Cardiac septum (tissue), 1 donor: ENCODE measurements at regions not wholly inside any gene's neighbourhood (a gene's known extent, or its start where the extent isn't known, plus 50 kb on each side); places are given as distances from the start of the nearest gene placed in this dataset.

ENCODE experiments used
- DNase-seq: peaks from one replicate; pipeline ENCODE4 v3.0.0-alpha.2; 2020; ENCODE audit warnings: low spot score
- intact Hi-C: fragments of 100-400 bp; cut with DNase I; formaldehyde crosslinking; loops from one replicate; pipeline ENCODE4 v1.14.0; 2022
- donor health status: DM: no; HTN: no; CAD: no.

- intact Hi-C loops, result no loop called here
- DNase-seq, result no peak
Measured at GRCh38 chr12:115860619-115861018, 416.9 kb downstream of the MED13L start.

GRCh38 chr12:115859231-115859630 lies 418.3 kb downstream of the MED13L start:
- DNase-seq, result no peak
- intact Hi-C loops, result no loop called here

- intact Hi-C loops, result no loop called here
Measured at GRCh38 chr12:115857923-115858322, 419.6 kb downstream of the MED13L start.

GRCh38 chr12:115857160-115857920 lies 420.2 kb downstream of the MED13L start:
- no peak for DNase-seq
- intact Hi-C loops, result no loop called here

More at GRCh38 chr12:115857923-115858322, 419.6 kb downstream of the MED13L start:
- no peak for DNase-seq

GRCh38 chr12:115852054-115852453 lies 425.4 kb downstream of the MED13L start:
- intact Hi-C loops, result no loop called here
- no peak for DNase-seq

- intact Hi-C loops, result no loop called here
- no peak for DNase-seq
Measured at GRCh38 chr12:115850957-115851356, 426.5 kb downstream of the MED13L start.

- intact Hi-C loops, result no loop called here
- no peak for DNase-seq
Measured at GRCh38 chr12:115849262-115849943, 428.1 kb downstream of the MED13L start.

GRCh38 chr12:115847398-115847797 lies 430.1 kb downstream of the MED13L start:
- intact Hi-C loops, result no loop called here
- DNase-seq, result no peak

GRCh38 chr12:115846516-115846915 lies 431.0 kb downstream of the MED13L start:
- intact Hi-C loops, result no loop called here

GRCh38 chr12:115840159-115840558 lies 437.3 kb downstream of the MED13L start:
- DNase-seq, result no peak
- intact Hi-C loops, result no loop called here

More at GRCh38 chr12:115846516-115846915, 431.0 kb downstream of the MED13L start:
- no peak for DNase-seq

- DNase-seq, result no peak
- intact Hi-C loops, result no loop called here
Measured at GRCh38 chr12:115838952-115839351, 438.5 kb downstream of the MED13L start.

- no peak for DNase-seq
- intact Hi-C loops, result no loop called here
Measured at GRCh38 chr12:115837220-115837619, 440.3 kb downstream of the MED13L start.

GRCh38 chr12:115835445-115835844 lies 442.0 kb downstream of the MED13L start:
- no peak for DNase-seq
- intact Hi-C loops, result no loop called here

- intact Hi-C loops, result no loop called here
- DNase-seq, result no peak
Measured at GRCh38 chr12:115833704-115834103, 443.8 kb downstream of the MED13L start.

- intact Hi-C loops, result no loop called here
- DNase-seq, result no peak
Measured at GRCh38 chr12:115830633-115831032, 446.9 kb downstream of the MED13L start.

- DNase-seq, result no peak
- intact Hi-C loops, result no loop called here
Measured at GRCh38 chr12:115830070-115830469, 447.4 kb downstream of the MED13L start.

GRCh38 chr12:115828168-115828567 lies 449.3 kb downstream of the MED13L start:
- DNase-seq, result no peak
- intact Hi-C loops, result no loop called here

GRCh38 chr12:115824936-115825602 lies 452.4 kb downstream of the MED13L start:
- intact Hi-C loops, result no loop called here
- DNase-seq, result no peak

- intact Hi-C loops, result no loop called here
- no peak for DNase-seq
Measured at GRCh38 chr12:115823635-115824034, 453.9 kb downstream of the MED13L start.

GRCh38 chr12:115820656-115821055 lies 456.8 kb downstream of the MED13L start:
- intact Hi-C loops, result no loop called here
- DNase-seq, result no peak

- no peak for DNase-seq
- intact Hi-C loops, result no loop called here
Measured at GRCh38 chr12:115818973-115819372, 458.5 kb downstream of the MED13L start.
